ENCODE measurements at regions not wholly inside any gene's neighbourhood (a gene's known extent, or its start where the extent isn't known, plus 50 kb on each side); places are given as distances from the start of the nearest gene placed in this dataset.

DNA sequence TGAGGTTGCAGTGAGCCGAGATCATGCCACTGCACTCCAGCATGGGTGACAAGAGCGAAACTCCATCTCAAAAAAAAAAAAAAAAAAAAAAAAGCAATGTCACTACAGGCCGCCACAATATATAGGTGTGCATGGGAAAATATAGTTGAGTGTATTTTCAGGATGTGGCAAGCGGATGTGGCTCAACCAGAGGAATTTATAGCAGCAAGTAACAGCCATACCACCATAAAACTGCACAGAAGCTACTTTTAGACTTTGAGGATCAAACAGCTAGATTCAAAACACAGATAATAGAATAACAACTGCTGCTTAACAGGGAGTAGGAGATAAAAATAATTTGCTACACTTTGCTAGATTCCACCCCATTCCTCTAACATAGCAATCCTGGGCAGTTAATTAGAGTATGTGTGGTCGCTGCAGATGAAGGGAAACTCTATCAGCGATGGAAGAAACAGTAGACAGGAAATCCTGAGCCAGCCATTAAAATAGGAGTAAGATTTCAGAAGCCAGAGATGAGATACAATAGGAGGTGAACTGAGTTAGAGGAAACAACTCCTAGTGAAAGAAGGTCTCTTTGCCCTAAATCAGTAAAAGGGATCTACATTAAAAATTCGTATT, 318.7 kb upstream of the STT3B start:
- TF ChIP-seq HNRNPLL (IDR thresholded peaks at IDR 0.05; ENCODE audit: low read depth, low read length, poor library complexity, severe bottlenecking): no peak
- TF ChIP-seq SOX5 (CRISPR knock-in tag; IDR thresholded peaks at IDR 0.05; ENCODE audit: borderline replicate concordance): no peak
- no peak for TF ChIP-seq JUN (CRISPR knock-in tag; IDR thresholded peaks at IDR 0.05)
- TF ChIP-seq, protein P1, sequence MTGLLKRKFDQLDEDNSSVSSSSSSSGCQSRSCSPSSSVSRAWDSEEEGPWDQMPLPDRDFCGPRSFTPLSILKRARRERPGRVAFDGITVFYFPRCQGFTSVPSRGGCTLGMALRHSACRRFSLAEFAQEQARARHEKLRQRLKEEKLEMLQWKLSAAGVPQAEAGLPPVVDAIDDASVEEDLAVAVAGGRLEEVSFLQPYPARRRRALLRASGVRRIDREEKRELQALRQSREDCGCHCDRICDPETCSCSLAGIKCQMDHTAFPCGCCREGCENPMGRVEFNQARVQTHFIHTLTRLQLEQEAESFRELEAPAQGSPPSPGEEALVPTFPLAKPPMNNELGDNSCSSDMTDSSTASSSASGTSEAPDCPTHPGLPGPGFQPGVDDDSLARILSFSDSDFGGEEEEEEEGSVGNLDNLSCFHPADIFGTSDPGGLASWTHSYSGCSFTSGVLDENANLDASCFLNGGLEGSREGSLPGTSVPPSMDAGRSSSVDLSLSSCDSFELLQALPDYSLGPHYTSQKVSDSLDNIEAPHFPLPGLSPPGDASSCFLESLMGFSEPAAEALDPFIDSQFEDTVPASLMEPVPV (CRISPR knock-in tag; IDR thresholded peaks at IDR 0.05): no peak
- no peak for TF ChIP-seq ZNF124 (CRISPR knock-in tag; IDR thresholded peaks at IDR 0.05)
- TF ChIP-seq SYNCRIP (IDR thresholded peaks at IDR 0.05; ENCODE audit: insufficient read depth, low read depth, low read length): no peak
- no peak for TF ChIP-seq ASH2L (IDR thresholded peaks at IDR 0.05; ENCODE audit: insufficient read length, low read depth, low read length)
- TF ChIP-seq ZNF383 (CRISPR knock-in tag; IDR thresholded peaks at IDR 0.05; ENCODE audit: borderline replicate concordance): no peak
- no peak for TF ChIP-seq ZNF34 (CRISPR knock-in tag; IDR thresholded peaks at IDR 0.05; ENCODE audit: borderline replicate concordance)
- no peak for TF ChIP-seq KDM6A (CRISPR knock-in tag; IDR thresholded peaks at IDR 0.05; ENCODE audit: low read depth)
- TF ChIP-seq DNMT3B (CRISPR knock-in tag; conservative IDR thresholded peaks at IDR 0.05): no peak
- TF ChIP-seq, protein P2, sequence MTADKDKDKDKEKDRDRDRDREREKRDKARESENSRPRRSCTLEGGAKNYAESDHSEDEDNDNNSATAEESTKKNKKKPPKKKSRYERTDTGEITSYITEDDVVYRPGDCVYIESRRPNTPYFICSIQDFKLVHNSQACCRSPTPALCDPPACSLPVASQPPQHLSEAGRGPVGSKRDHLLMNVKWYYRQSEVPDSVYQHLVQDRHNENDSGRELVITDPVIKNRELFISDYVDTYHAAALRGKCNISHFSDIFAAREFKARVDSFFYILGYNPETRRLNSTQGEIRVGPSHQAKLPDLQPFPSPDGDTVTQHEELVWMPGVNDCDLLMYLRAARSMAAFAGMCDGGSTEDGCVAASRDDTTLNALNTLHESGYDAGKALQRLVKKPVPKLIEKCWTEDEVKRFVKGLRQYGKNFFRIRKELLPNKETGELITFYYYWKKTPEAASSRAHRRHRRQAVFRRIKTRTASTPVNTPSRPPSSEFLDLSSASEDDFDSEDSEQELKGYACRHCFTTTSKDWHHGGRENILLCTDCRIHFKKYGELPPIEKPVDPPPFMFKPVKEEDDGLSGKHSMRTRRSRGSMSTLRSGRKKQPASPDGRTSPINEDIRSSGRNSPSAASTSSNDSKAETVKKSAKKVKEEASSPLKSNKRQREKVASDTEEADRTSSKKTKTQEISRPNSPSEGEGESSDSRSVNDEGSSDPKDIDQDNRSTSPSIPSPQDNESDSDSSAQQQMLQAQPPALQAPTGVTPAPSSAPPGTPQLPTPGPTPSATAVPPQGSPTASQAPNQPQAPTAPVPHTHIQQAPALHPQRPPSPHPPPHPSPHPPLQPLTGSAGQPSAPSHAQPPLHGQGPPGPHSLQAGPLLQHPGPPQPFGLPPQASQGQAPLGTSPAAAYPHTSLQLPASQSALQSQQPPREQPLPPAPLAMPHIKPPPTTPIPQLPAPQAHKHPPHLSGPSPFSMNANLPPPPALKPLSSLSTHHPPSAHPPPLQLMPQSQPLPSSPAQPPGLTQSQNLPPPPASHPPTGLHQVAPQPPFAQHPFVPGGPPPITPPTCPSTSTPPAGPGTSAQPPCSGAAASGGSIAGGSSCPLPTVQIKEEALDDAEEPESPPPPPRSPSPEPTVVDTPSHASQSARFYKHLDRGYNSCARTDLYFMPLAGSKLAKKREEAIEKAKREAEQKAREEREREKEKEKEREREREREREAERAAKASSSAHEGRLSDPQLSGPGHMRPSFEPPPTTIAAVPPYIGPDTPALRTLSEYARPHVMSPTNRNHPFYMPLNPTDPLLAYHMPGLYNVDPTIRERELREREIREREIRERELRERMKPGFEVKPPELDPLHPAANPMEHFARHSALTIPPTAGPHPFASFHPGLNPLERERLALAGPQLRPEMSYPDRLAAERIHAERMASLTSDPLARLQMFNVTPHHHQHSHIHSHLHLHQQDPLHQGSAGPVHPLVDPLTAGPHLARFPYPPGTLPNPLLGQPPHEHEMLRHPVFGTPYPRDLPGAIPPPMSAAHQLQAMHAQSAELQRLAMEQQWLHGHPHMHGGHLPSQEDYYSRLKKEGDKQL (CRISPR knock-in tag; IDR thresholded peaks at IDR 0.05; ENCODE audit: low read depth): no peak
- no peak for TF ChIP-seq MED8 (CRISPR knock-in tag; IDR thresholded peaks at IDR 0.05; ENCODE audit: insufficient replicate concordance)
- TF ChIP-seq NR1H2 (CRISPR knock-in tag; IDR thresholded peaks at IDR 0.05; ENCODE audit: borderline replicate concordance, low read depth): no peak
- no peak for TF ChIP-seq ZFP41 (CRISPR knock-in tag; IDR thresholded peaks at IDR 0.05; ENCODE audit: borderline replicate concordance)
- TF ChIP-seq ZNF550 (CRISPR knock-in tag; IDR thresholded peaks at IDR 0.05; ENCODE audit: borderline replicate concordance): no peak
- TF ChIP-seq TBP (CRISPR knock-in tag; IDR thresholded peaks at IDR 0.05): no peak
- TF ChIP-seq CBX2 (IDR thresholded peaks at IDR 0.05; ENCODE audit: low read depth, low read length): no peak
- TF ChIP-seq CBX2 (CRISPR knock-in tag; IDR thresholded peaks at IDR 0.05; ENCODE audit: low read depth): no peak
- TF ChIP-seq NFE2L2 (IDR thresholded peaks at IDR 0.05; ENCODE audit: low read length): no peak
- ATAC-seq (no peak), FAIRE-seq (no peak), DNase-seq (ENCODE audit: low spot score) (no peak)
- Histone ChIP-seq H3K4me2 (ENCODE audit: low read depth, low read length) (no peak overlapping the region), H3K4me1 (ENCODE audit: insufficient read depth, low read length) (no peaks in the 10 kb centered on the region), H3K36me3 (replicated peaks in 1 of 2; ENCODE audit: control insufficient read depth in 1 of 2, insufficient read depth in 2 of 2, low read length in 2 of 2) (no peaks in the 10 kb centered on the region), H3K27me3 (ENCODE audit: control insufficient read depth in 1 of 2, insufficient read depth in 2 of 2, low read length in 2 of 2) (no peaks in the 10 kb centered on the region), H3K9me3 (ENCODE audit: low read length) (no peaks in the 10 kb centered on the region), H2AFZ (ENCODE audit: low read length) (no peak overlapping the region), H3K9ac (ENCODE audit: insufficient read depth, low read depth, low read length) (no peak overlapping the region), H4K20me1 (ENCODE audit: insufficient read depth, low read length) (no peaks in the 10 kb centered on the region), H3K79me2 (ENCODE audit: insufficient read depth, low read length) (no peaks in the 10 kb centered on the region), H3K4me3 (replicated peaks in 1 of 3; ENCODE audit: insufficient read depth in 1 of 3, low read depth in 2 of 3, low read length in 3 of 3) (no peak overlapping the region), H3K27ac (ENCODE audit: extremely low read length, insufficient read depth, low read length) (no peak overlapping the region)
- CTCF ChIA-PET (ENCODE audit: low intra/inter-chr PET ratio, low total read pairs): no interaction called here
- POLR2A ChIA-PET: no interaction called here
- WGBS (ENCODE audit: low lambda C conversion rate): 89% methylated on average over 7 of the region's 7 CpGs
- in situ Hi-C loops (cut with HindIII; ENCODE audit: extremely low pct_ligation_motif_present, low pct_unique_long_range_greater_than_20kb): no loop called here
- intact Hi-C loops (cut with micrococcal nuclease; ENCODE audit: unreplicated experiment): no loop called here
- no TSS peak for BruUV-seq (replicated peaks)

All from HepG2 (cell line).